ENCODE measurements at regions not wholly inside any gene's neighbourhood (a gene's known extent, or its start where the extent isn't known, plus 50 kb on each side); places are given as distances from the start of the nearest gene placed in this dataset.

DNA sequence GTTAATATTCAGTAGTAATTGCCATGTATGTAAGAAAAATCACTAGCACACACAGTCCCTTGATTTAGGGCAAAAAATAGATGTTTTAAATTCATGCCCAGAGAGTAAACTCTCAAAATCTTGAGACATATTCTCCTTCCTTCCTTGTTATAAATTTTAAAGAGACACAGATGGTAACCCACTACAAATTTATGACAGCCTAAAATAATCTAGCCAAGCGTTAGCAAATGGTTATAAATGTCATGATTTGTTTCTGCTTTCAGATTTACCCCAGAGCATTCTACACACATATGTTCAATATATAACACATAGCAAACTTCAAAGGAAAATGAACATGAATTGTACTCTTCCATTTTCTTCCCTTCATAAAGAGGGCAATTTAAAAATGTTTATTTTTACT is 540.3 kb downstream of the TLL1 start:
- no peak for TF ChIP-seq CTCF (conservative IDR thresholded peaks at IDR 0.05; ENCODE audit: low read depth, low read length)
- TF ChIP-seq MAFK (IDR thresholded peaks at IDR 0.05; ENCODE audit: low read depth, low read length) = no peak
- TF ChIP-seq RCOR1 (IDR thresholded peaks at IDR 0.05; ENCODE audit: insufficient replicate concordance, low read length) = no peak
- TF ChIP-seq POLR2A (IDR thresholded peaks at IDR 0.05; ENCODE audit: low read depth, low read length) = no peak
- no peak for TF ChIP-seq FOS (IDR thresholded peaks at IDR 0.05; ENCODE audit: low read depth, low read length)
- no peak for TF ChIP-seq CHD1 (IDR thresholded peaks at IDR 0.05; ENCODE audit: low read depth, low read length)
- no peak for TF ChIP-seq RAD21 (IDR thresholded peaks at IDR 0.05; ENCODE audit: low read length)
- no peak for TF ChIP-seq ELK1 (IDR thresholded peaks at IDR 0.05; ENCODE audit: borderline replicate concordance, low read depth, low read length)
- no peak for TF ChIP-seq MAZ (IDR thresholded peaks at IDR 0.05; ENCODE audit: borderline replicate concordance, low read depth, low read length)
- no peak for TF ChIP-seq CEBPB (IDR thresholded peaks at IDR 0.05; ENCODE audit: low read depth, low read length)
- no peak for TF ChIP-seq BHLHE40 (IDR thresholded peaks at IDR 0.05; ENCODE audit: low read depth, low read length)
- no peak for TF ChIP-seq RFX5 (IDR thresholded peaks at IDR 0.05; ENCODE audit: low read depth, low read length)
- no peak for TF ChIP-seq MXI1 (IDR thresholded peaks at IDR 0.05; ENCODE audit: borderline replicate concordance, low read depth, low read length)

Data from IMR-90 (cell line).